Pancreas (tissue), 10 donors: ENCODE measurements at regions not wholly inside any gene's neighbourhood (a gene's known extent, or its start where the extent isn't known, plus 50 kb on each side); places are given as distances from the start of the nearest gene placed in this dataset.
A peak's percentile ranks its signal among the peaks of the same experiment; 100 is the strongest.

Source experiments
- ATAC-seq, 4 donors: fragments of 200-7000 bp; cut with Tn5 transposase; one replicate each; pipeline versions ENCODE4 v1.8.0 to v1.9.1; 2020; ENCODE audit warnings: mild to moderate bottlenecking in 4 of 4, moderate library complexity in 4 of 4
- DNase-seq, 6 donors: peaks; one replicate each; pipeline ENCODE4 v3.0.0-alpha.2; 2020
- FAIRE-seq: peaks from 2 replicates; lab custom pipeline; 2012; peaks lifted over from hg19 to GRCh38; lab: Jason Lieb, UNC
- H3K27ac ChIP-seq, 4 donors: fragments of 200-600 bp; sonication (generic); 1 replicate in 3 of 4; 2 replicates in 1 of 4; pipeline versions ENCODE4 v1.5.0 to v1.8.0; 2020
- H3K27me3 ChIP-seq, 4 donors: fragments of 200-600 bp; one replicate each; pipeline ENCODE4 v1.8.0; 2021
- H3K36me3 ChIP-seq, 3 donors: fragments of 200-600 bp; sonication (generic) in 1 of 3; one replicate each; pipeline versions ENCODE4 v1.5.0 to v1.8.0; 2020 to 2021
- H3K4me1 ChIP-seq, 3 donors: fragments of 200-600 bp; one replicate each; pipeline ENCODE4 v1.8.0; 2021
- H3K4me3 ChIP-seq, 4 donors: fragments of 200-600 bp; sonication (generic) in 2 of 4; one replicate each; pipeline versions ENCODE4 v1.5.0 to v1.8.0; 2020 to 2021
- H3K9me3 ChIP-seq, 4 donors: fragments of 200-600 bp; one replicate each; pipeline ENCODE4 v1.8.0; 2021
- CTCF ChIP-seq, 4 donors: fragments of 200-600 bp; sonication (generic) in 3 of 4; IDR thresholded peaks; one replicate each; pipeline versions ENCODE4 v1.5.0 to v1.8.0; 2021; ENCODE audit warnings: antibody characterized with exemption in 4 of 4
- WGBS, 2 donors: extraction: QIAGEN DNeasy Blood & Tissue Kit; methylation state at CpG; one replicate each; pipeline ENCODE4 v1.1.7; 2013; 5-methylcytosine and 5-hydroxymethylcytosine counted together
- intact Hi-C, 3 donors: fragments of 100-400 bp; cut with DNase I; formaldehyde crosslinking; loops; one replicate each; pipeline versions ENCODE4 v1.11.1 to v1.14.2; 2022
- donor health status: healthy with polysubstance abuse.
- donor health status: DM: no; HTN: no; CAD: no; lungs with moderate emphysema.
- donor health status: DM: no; HTN: no; CAD: no.
- donor health status: control.
- donor health status: control.
- donor health status: Bipolar disorder and iron deficiency.
- donor health status: DM: yes; HTN: yes; CAD: no.
- donor health status: DM: no; HTN: no; CAD: no.
- donor health status: DM: no; HTN: no; CAD: no.
- donor health status: DM: yes; HTN: yes; CAD: no.

- intact Hi-C loops: no loop called here
- Histone ChIP-seq H3K27ac (no peak overlapping the region), H3K4me3 (no peak overlapping the region), H3K36me3 (no peaks in the 10 kb centered on the region), H3K4me1 (no peaks in the 10 kb centered on the region), H3K27me3 (no peaks in the 10 kb centered on the region), H3K9me3 (no peaks in the 10 kb centered on the region)
- FAIRE-seq (no peak), ATAC-seq (no peak), DNase-seq (no peak)
- no peak for TF ChIP-seq CTCF (IDR thresholded peaks at IDR 0.05)
- WGBS, 2 donors: 80 to 89% methylated on average over 4 of the region's 4 CpGs
Measured at GRCh38 chr9:91145496-91145895, 216.2 kb downstream of the AUH start.

DNA sequence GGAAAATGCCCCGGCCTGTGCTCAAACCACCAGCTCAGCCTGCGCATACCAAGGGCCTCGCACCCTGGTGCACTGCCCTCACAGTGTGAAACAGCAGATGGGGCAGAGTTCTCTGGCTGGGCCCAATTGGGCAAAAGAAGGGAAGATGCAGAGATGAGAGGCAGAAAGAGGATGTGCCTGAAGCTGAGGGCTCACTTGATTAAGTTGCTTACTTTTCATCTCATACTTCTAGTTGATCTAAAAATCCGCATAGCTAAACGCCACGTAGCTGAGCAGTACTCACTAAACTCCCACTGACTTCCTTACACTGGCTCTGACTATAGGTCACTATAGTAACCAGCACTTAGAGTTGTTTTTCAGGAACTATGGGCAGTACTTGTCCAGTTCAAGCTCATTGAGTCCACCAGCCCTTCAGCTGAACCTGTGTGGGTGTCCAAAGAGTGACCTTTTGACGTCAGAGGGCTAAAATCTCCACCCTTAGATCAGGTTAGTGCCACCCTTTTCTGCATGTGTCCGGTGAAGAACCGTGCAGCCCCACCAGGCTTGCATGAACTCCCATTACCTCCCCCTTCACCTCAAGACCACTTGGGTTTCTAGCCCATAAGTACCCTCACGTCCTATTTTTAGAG lies 215.2 kb downstream of the AUH start:
- Histone ChIP-seq H3K9me3 (no peaks in the 10 kb centered on the region), H3K27me3 (no peaks in the 10 kb centered on the region), H3K36me3 (no peaks in the 10 kb centered on the region), H3K4me1 (no peaks in the 10 kb centered on the region), H3K27ac (no peak overlapping the region), H3K4me3 (no peak overlapping the region)
- WGBS, 2 donors: 80 to 89% methylated on average over 10 of the region's 10 CpGs
- FAIRE-seq (no peak), DNase-seq (no peak), ATAC-seq (peak in 2 of 4 donors; percentile 61 to 73)
- TF ChIP-seq CTCF (IDR thresholded peaks at IDR 0.05): no peak
- intact Hi-C loops: no loop called here

DNA sequence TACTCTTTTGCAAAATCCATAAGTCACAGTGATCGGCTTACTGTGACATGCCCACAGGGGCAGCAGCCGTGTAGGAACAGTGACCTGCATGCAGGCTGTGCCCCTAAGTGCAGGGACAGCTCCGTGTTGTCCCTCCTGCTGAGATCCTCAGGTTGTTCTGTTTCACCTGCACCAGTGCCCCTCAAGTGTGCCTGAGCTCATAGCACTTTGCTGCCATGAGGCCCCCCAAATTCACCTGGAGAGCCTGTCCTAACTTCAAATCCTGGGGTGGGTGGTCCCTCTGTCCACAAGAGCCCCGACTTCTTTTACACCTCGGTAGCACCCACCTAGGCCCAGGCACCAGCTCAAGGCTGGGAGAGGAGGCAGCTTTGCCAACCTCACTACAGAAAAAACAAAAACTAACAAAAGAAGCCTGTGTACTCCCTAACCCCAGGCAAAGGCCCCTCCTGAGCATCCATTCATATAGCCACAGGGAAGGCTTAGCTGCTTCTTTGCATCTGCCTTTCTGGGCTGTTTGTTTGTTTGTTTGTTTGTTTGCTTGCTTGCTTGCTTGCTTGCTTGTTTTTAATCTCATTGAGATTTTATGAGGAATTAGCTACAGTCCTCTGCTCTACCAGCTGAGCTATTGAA lies 214.5 kb downstream of the AUH start:
- H3K4me3 ChIP-seq: no peak overlapping the region
- 84 to 89% methylated on average over 5 of the region's 5 CpGs for WGBS, 2 donors
- no peak for DNase-seq
- no peaks in the 10 kb centered on the region for H3K27me3 ChIP-seq
- H3K36me3 ChIP-seq: no peaks in the 10 kb centered on the region
- no peak for TF ChIP-seq CTCF (IDR thresholded peaks at IDR 0.05)
- no peaks in the 10 kb centered on the region for H3K9me3 ChIP-seq
- no peak for ATAC-seq
- H3K27ac ChIP-seq: no peak overlapping the region
- H3K4me1 ChIP-seq: no peaks in the 10 kb centered on the region
- intact Hi-C loops: no loop called here
- no peak for FAIRE-seq

GRCh38 chr9:91148306-91148705 lies 213.4 kb downstream of the AUH start:
- ATAC-seq: no peak
- H3K27ac ChIP-seq: no peak overlapping the region
- no peak for TF ChIP-seq CTCF (IDR thresholded peaks at IDR 0.05)
- H3K4me3 ChIP-seq: no peak overlapping the region
- no peak for FAIRE-seq
- no peak for DNase-seq
- no peaks in the 10 kb centered on the region for H3K4me1 ChIP-seq
- intact Hi-C loops: no loop called here
- H3K27me3 ChIP-seq: no peaks in the 10 kb centered on the region
- no peaks in the 10 kb centered on the region for H3K9me3 ChIP-seq
- H3K36me3 ChIP-seq: no peaks in the 10 kb centered on the region
- 51 to 77% methylated on average over 3 to 4 of the region's 4 CpGs for WGBS, 2 donors
